ENCODE measurements at regions not wholly inside any gene's neighbourhood (a gene's known extent, or its start where the extent isn't known, plus 50 kb on each side); places are given as distances from the start of the nearest gene placed in this dataset.

DNA sequence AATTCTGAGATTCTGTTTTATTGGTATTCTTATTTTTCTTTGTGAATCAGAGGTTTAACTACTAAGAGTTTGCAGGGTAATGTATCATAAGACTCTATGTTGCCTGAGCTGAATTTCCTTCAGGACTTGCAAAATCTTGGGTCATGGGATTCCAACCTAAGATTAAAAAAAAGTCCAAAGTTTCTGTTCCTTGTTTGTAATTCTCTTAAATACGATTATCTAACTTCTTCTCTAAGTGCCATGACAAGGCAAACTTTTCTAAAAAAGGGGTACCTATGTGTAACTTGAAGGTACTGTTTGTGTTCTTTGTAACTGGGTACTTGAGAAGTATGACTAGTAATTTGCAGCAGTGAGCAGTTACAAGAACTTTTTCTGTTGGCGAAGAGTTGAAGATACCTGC is 181.3 kb upstream of the ZEB2 start:
- intact Hi-C loops (cut with micrococcal nuclease; ENCODE audit: unreplicated experiment), result no loop called here
- DNase-seq (ENCODE audit: low read depth, low spot score), result no peak
- CTCF ChIA-PET, result interaction anchor here (0.5 kb wide), 1 partner anchor 1191 kb away, joined by 4 read pairs; no protein-coding TSS in a partner anchor
- H3K27ac ChIP-seq (ENCODE audit: low read length), result no peak overlapping the region
- in situ Hi-C loops (cut with HindIII; ENCODE audit: low pct_unique_long_range_greater_than_20kb, low sequenced_read_pairs), result no loop called here
- POLR2A ChIA-PET, result no interaction called here
- no peaks in the 10 kb centered on the region for H3K36me3 ChIP-seq (ENCODE audit: control insufficient read depth, insufficient read depth, low read length)
- BruUV-seq (replicated peaks), result no TSS peak
- no peaks in the 10 kb centered on the region for H3K4me1 ChIP-seq (ENCODE audit: control insufficient read depth, insufficient read depth, low read length)
- ATAC-seq, result no peak
- TF ChIP-seq POLR2AphosphoS5 (IDR thresholded peaks at IDR 0.05; ENCODE audit: low read depth, low read length), result no peak
- no peak for TF ChIP-seq CTCF (IDR thresholded peaks at IDR 0.05)
- TF ChIP-seq TCF7L2 (IDR thresholded peaks at IDR 0.05; ENCODE audit: low read depth, low read length), result no peak
- TF ChIP-seq, protein P1, sequence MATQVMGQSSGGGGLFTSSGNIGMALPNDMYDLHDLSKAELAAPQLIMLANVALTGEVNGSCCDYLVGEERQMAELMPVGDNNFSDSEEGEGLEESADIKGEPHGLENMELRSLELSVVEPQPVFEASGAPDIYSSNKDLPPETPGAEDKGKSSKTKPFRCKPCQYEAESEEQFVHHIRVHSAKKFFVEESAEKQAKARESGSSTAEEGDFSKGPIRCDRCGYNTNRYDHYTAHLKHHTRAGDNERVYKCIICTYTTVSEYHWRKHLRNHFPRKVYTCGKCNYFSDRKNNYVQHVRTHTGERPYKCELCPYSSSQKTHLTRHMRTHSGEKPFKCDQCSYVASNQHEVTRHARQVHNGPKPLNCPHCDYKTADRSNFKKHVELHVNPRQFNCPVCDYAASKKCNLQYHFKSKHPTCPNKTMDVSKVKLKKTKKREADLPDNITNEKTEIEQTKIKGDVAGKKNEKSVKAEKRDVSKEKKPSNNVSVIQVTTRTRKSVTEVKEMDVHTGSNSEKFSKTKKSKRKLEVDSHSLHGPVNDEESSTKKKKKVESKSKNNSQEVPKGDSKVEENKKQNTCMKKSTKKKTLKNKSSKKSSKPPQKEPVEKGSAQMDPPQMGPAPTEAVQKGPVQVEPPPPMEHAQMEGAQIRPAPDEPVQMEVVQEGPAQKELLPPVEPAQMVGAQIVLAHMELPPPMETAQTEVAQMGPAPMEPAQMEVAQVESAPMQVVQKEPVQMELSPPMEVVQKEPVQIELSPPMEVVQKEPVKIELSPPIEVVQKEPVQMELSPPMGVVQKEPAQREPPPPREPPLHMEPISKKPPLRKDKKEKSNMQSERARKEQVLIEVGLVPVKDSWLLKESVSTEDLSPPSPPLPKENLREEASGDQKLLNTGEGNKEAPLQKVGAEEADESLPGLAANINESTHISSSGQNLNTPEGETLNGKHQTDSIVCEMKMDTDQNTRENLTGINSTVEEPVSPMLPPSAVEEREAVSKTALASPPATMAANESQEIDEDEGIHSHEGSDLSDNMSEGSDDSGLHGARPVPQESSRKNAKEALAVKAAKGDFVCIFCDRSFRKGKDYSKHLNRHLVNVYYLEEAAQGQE (IDR thresholded peaks at IDR 0.05; ENCODE audit: insufficient read depth in 1 of 2, low read depth in 2 of 2, low read length in 1 of 2), result no peak
- H3K9me3 ChIP-seq (ENCODE audit: control insufficient read depth, insufficient read depth, low read depth, low read length), result no peaks in the 10 kb centered on the region
- H3K4me3 ChIP-seq (ENCODE audit: low read depth in 2 of 2, low read length in 2 of 2), result no peak overlapping the region
- no peaks in the 10 kb centered on the region for H3K27me3 ChIP-seq (ENCODE audit: control insufficient read depth, insufficient read depth, low read length)

GRCh38 chr2:144698156-144698555 is 178.2 kb upstream of the ZEB2 start:
- H3K4me1 ChIP-seq (ENCODE audit: control insufficient read depth, insufficient read depth, low read length), result no peaks in the 10 kb centered on the region
- no peak for DNase-seq (ENCODE audit: low read depth, low spot score)
- no peak overlapping the region for H3K27ac ChIP-seq (ENCODE audit: low read length)
- no TSS peak for BruUV-seq (replicated peaks)
- H3K36me3 ChIP-seq (ENCODE audit: control insufficient read depth, insufficient read depth, low read length), result no peaks in the 10 kb centered on the region
- CTCF ChIA-PET, result no interaction called here
- in situ Hi-C loops (cut with HindIII; ENCODE audit: low pct_unique_long_range_greater_than_20kb, low sequenced_read_pairs), result no loop called here
- no peaks in the 10 kb centered on the region for H3K9me3 ChIP-seq (ENCODE audit: control insufficient read depth, insufficient read depth, low read depth, low read length)
- no peak overlapping the region for H3K4me3 ChIP-seq (ENCODE audit: low read depth in 2 of 2, low read length in 2 of 2)
- no peak for ATAC-seq
- intact Hi-C loops (cut with micrococcal nuclease; ENCODE audit: unreplicated experiment), result no loop called here
- POLR2A ChIA-PET, result no interaction called here
- H3K27me3 ChIP-seq (ENCODE audit: control insufficient read depth, insufficient read depth, low read length), result no peaks in the 10 kb centered on the region
- TF ChIP-seq, protein P1 (IDR thresholded peaks at IDR 0.05; ENCODE audit: insufficient read depth in 1 of 2, low read depth in 2 of 2, low read length in 1 of 2), result no peak
- no peak for TF ChIP-seq SIN3A (IDR thresholded peaks at IDR 0.05; ENCODE audit: borderline replicate concordance, insufficient read depth, low read depth, low read length)
- TF ChIP-seq POLR2AphosphoS5 (IDR thresholded peaks at IDR 0.05; ENCODE audit: low read depth, low read length), result no peak
- TF ChIP-seq CTCF (IDR thresholded peaks at IDR 0.05), result no peak
- TF ChIP-seq TCF7L2 (IDR thresholded peaks at IDR 0.05; ENCODE audit: low read depth, low read length), result no peak
